Chondrocyte (in vitro differentiated cells): ENCODE measurements at regions not wholly inside any gene's neighbourhood (a gene's known extent, or its start where the extent isn't known, plus 50 kb on each side); places are given as distances from the start of the nearest gene placed in this dataset.

ENCODE experiments used
- DNase-seq: peaks from one replicate; pipeline ENCODE4 v3.0.0; 2021; ENCODE audit warnings: mixed read lengths, low spot score
- H3K27ac Mint-ChIP-seq: one replicate; pipeline ENCODE4 v1.8.0; 2021; ENCODE audit warnings: mild to moderate bottlenecking, moderate library complexity, mixed read lengths; ENCODE audit not compliant: unreplicated experiment
- H3K27me3 Mint-ChIP-seq: 2 replicates; pipeline ENCODE4 v1.8.0; 2021; ENCODE audit warnings: low read depth, mixed read lengths
- H3K36me3 Mint-ChIP-seq: 2 replicates; pipeline ENCODE4 v1.8.0; 2021; ENCODE audit warnings: low read depth, mixed read lengths
- H3K4me1 Mint-ChIP-seq: 2 replicates; pipeline ENCODE4 v1.8.0; 2021; ENCODE audit warnings: low read depth, mild to moderate bottlenecking, mixed read lengths
- H3K4me3 Mint-ChIP-seq: one replicate; pipeline ENCODE4 v1.8.0; 2021; ENCODE audit warnings: mild to moderate bottlenecking, moderate library complexity, mixed read lengths; ENCODE audit not compliant: unreplicated experiment
- H3K9me3 Mint-ChIP-seq: 2 replicates; pipeline ENCODE4 v1.8.0; 2021; ENCODE audit warnings: low read depth, mixed read lengths
- TF ChIP-seq, protein P1 (sequence below): fragments of 200-600 bp; sonication (generic); IDR thresholded peaks from 2 replicates; pipeline ENCODE4 v1.5.0; 2021; ENCODE audit warnings: antibody characterized with exemption, mild to moderate bottlenecking, moderate library complexity

- no peak overlapping the region for H3K4me3 Mint-ChIP-seq
- no peaks in the 10 kb centered on the region for H3K4me1 Mint-ChIP-seq
- no peaks in the 10 kb centered on the region for H3K36me3 Mint-ChIP-seq
- no peak for DNase-seq
- no peak overlapping the region for H3K27ac Mint-ChIP-seq
- H3K9me3 Mint-ChIP-seq = peaks cover 26% of the 10 kb centered on the region
- TF ChIP-seq, protein P1, sequence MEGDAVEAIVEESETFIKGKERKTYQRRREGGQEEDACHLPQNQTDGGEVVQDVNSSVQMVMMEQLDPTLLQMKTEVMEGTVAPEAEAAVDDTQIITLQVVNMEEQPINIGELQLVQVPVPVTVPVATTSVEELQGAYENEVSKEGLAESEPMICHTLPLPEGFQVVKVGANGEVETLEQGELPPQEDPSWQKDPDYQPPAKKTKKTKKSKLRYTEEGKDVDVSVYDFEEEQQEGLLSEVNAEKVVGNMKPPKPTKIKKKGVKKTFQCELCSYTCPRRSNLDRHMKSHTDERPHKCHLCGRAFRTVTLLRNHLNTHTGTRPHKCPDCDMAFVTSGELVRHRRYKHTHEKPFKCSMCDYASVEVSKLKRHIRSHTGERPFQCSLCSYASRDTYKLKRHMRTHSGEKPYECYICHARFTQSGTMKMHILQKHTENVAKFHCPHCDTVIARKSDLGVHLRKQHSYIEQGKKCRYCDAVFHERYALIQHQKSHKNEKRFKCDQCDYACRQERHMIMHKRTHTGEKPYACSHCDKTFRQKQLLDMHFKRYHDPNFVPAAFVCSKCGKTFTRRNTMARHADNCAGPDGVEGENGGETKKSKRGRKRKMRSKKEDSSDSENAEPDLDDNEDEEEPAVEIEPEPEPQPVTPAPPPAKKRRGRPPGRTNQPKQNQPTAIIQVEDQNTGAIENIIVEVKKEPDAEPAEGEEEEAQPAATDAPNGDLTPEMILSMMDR = no peak
- H3K27me3 Mint-ChIP-seq = peaks cover 6% of the 10 kb centered on the region
These were observed 162.9 kb upstream of the CEP162 start for GRCh38 chr6:84390334-84390733.

DNA sequence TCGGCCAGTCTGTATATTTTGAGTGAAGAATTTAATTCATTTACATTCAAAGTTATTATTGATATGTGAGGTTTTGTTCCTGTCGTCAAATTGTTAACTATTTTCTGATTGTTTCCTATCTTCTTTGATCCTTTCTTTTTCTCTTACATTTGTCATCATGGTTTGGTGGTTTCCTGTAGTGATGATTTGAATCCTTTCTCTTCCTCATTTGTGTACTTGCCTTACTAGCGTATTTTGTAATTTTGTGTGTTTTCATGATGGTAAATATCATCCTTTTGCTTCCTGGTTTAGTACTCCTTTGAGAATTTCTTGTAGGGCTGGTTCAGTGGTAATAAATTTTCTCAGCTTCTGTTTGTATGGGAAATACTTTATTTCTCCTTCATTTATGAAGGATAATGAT lies 151.7 kb upstream of the CEP162 start:
- TF ChIP-seq, protein P1 = no peak
- peaks cover 19% of the 10 kb centered on the region for H3K9me3 Mint-ChIP-seq
- DNase-seq = no peak
- peaks cover 7% of the 10 kb centered on the region for H3K27me3 Mint-ChIP-seq
- no peaks in the 10 kb centered on the region for H3K4me1 Mint-ChIP-seq
- no peak overlapping the region for H3K27ac Mint-ChIP-seq
- no peak overlapping the region for H3K4me3 Mint-ChIP-seq
- H3K36me3 Mint-ChIP-seq = no peaks in the 10 kb centered on the region

- Mint-ChIP-seq H3K4me3 (no peak overlapping the region), H3K27ac (no peak overlapping the region), H3K9me3 (peaks cover 6% of the 10 kb centered on the region), H3K4me1 (no peaks in the 10 kb centered on the region), H3K27me3 (peaks cover 13% of the 10 kb centered on the region), H3K36me3 (no peaks in the 10 kb centered on the region)
- DNase-seq = no peak
- TF ChIP-seq, protein P1 = no peak
These were observed 144.8 kb upstream of the CEP162 start for GRCh38 chr6:84372290-84372689.

GRCh38 chr6:84371681-84372080 lies 144.2 kb upstream of the CEP162 start:
- Mint-ChIP-seq H3K9me3 (peaks cover 6% of the 10 kb centered on the region), H3K4me3 (no peak overlapping the region), H3K4me1 (no peaks in the 10 kb centered on the region), H3K27ac (no peak overlapping the region), H3K27me3 (peaks cover 13% of the 10 kb centered on the region), H3K36me3 (no peaks in the 10 kb centered on the region)
- DNase-seq = no peak
- TF ChIP-seq, protein P1 = no peak

DNA sequence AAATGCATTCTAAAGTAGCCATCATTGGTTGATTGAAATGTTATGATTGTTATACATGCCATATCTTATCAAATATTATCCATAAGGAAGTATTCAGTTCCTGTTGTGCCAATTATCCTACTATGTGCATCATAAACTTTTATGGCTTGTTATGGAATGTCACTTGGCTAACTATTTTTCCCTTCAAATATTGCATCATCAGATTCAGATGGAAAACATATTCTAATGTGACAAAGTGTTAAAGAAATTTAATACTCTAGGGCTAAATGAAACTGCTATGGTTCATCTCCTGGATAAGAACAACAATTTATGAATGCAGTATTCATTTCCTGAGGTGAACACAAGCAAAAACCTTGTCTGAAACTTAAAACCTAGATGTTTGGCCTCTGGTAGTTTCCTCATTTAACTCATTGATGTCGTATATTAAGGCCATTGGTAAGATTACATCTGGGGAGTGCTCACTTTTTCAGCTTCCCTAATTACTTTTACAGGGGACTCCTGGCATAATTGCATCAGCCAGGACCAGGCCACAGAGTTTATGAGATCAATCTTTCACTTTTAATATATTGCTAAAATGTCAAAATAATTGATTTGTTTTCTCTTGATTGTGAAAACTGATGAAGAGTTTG lies 134.9 kb upstream of the CEP162 start:
- Mint-ChIP-seq H3K9me3 (peaks cover 2% of the 10 kb centered on the region), H3K4me1 (no peaks in the 10 kb centered on the region), H3K36me3 (no peaks in the 10 kb centered on the region), H3K4me3 (no peak overlapping the region), H3K27ac (no peak overlapping the region), H3K27me3 (peaks cover 3% of the 10 kb centered on the region)
- DNase-seq = no peak
- TF ChIP-seq, protein P1 = no peak
